Breast epithelium (tissue), 3 donors: ENCODE measurements at regions not wholly inside any gene's neighbourhood (a gene's known extent, or its start where the extent isn't known, plus 50 kb on each side); places are given as distances from the start of the nearest gene placed in this dataset.

ENCODE experiments used
- CTCF ChIP-seq, 3 donors: fragments of 450-650 bp; IDR thresholded peaks; one replicate each; pipeline ENCODE4 v1.5.1; 2016 to 2017; ENCODE audit warnings: antibody characterized with exemption in 3 of 3, mild to moderate bottlenecking in 3 of 3, moderate library complexity in 3 of 3
- POLR2A ChIP-seq: fragments of 450-650 bp; IDR thresholded peaks from one replicate; pipeline ENCODE4 v1.6.1; 2016; ENCODE audit warnings: antibody characterized with exemption, mild to moderate bottlenecking, moderate library complexity

- TF ChIP-seq CTCF (IDR thresholded peaks at IDR 0.05) (no peak), POLR2A (no peak)
Observed at GRCh38 chr13:111665691-111666095, 345.3 kb downstream of the TEX29 start.
